GM19035 (cell line): ENCODE measurements at regions not wholly inside any gene's neighbourhood (a gene's known extent, or its start where the extent isn't known, plus 50 kb on each side); places are given as distances from the start of the nearest gene placed in this dataset.
"Not testable (repeated sequence)": the region's sequence is repeated elsewhere in the genome, so short reads cannot be mapped to it uniquely, and the experiment has no call there.

Source experiments
- ATAC-seq: cut with Tn5 transposase; IDR thresholded peaks from one replicate; pipeline ENCODE4 v1.9.1; 2021; ENCODE audit not compliant: unreplicated experiment

- ATAC-seq: no peak
Measured at GRCh38 chrX:114028907-114029662, 554.8 kb upstream of the HTR2C start.

- ATAC-seq: no peak
Measured at GRCh38 chrX:114017086-114017485, 566.8 kb upstream of the HTR2C start.

GRCh38 chrX:114015966-114016365 is 567.9 kb upstream of the HTR2C start:
- no peak for ATAC-seq

- no peak for ATAC-seq
Measured at GRCh38 chrX:114006664-114007063, 577.2 kb upstream of the HTR2C start.

- no peak for ATAC-seq
Measured at GRCh38 chrX:113996781-113997180, 587.1 kb upstream of the HTR2C start.

GRCh38 chrX:113991720-113992119 is 592.2 kb upstream of the HTR2C start:
- not testable (repeated sequence) for ATAC-seq

- ATAC-seq: not testable (repeated sequence)
Measured at GRCh38 chrX:113990669-113991068, 593.2 kb upstream of the HTR2C start.

- not testable (repeated sequence) for ATAC-seq
Measured at GRCh38 chrX:113988315-113988935, 595.5 kb upstream of the HTR2C start.

- ATAC-seq: no peak
Measured at GRCh38 chrX:113986427-113986826, 597.5 kb upstream of the HTR2C start.

GRCh38 chrX:113982766-113983165 is 601.1 kb upstream of the HTR2C start:
- no peak for ATAC-seq

GRCh38 chrX:113980953-113981352 is 602.9 kb upstream of the HTR2C start:
- no peak for ATAC-seq

- no peak for ATAC-seq
Measured at GRCh38 chrX:113977887-113978286, 606.0 kb upstream of the HTR2C start.

GRCh38 chrX:113975441-113975840 is 608.4 kb upstream of the HTR2C start:
- no peak for ATAC-seq

GRCh38 chrX:113974881-113975280 is 609.0 kb upstream of the HTR2C start:
- no peak for ATAC-seq

GRCh38 chrX:113973706-113974105 is 610.2 kb upstream of the HTR2C start:
- ATAC-seq: no peak

GRCh38 chrX:113966791-113967190 is 617.1 kb upstream of the HTR2C start:
- ATAC-seq: no peak

- ATAC-seq: no peak
Measured at GRCh38 chrX:113962343-113962742, 621.5 kb upstream of the HTR2C start.

GRCh38 chrX:113959912-113960626 is 623.8 kb upstream of the HTR2C start:
- no peak for ATAC-seq

GRCh38 chrX:113956936-113957335 is 627.0 kb upstream of the HTR2C start:
- ATAC-seq: no peak

GRCh38 chrX:113954297-113954696 is 629.6 kb upstream of the HTR2C start:
- no peak for ATAC-seq

- no peak for ATAC-seq
Measured at GRCh38 chrX:113950081-113950678, 633.7 kb upstream of the HTR2C start.

- ATAC-seq: no peak
Measured at GRCh38 chrX:113947548-113947947, 636.3 kb upstream of the HTR2C start.
